ENCODE measurements at regions not wholly inside any gene's neighbourhood (a gene's known extent, or its start where the extent isn't known, plus 50 kb on each side); places are given as distances from the start of the nearest gene placed in this dataset.

DNA sequence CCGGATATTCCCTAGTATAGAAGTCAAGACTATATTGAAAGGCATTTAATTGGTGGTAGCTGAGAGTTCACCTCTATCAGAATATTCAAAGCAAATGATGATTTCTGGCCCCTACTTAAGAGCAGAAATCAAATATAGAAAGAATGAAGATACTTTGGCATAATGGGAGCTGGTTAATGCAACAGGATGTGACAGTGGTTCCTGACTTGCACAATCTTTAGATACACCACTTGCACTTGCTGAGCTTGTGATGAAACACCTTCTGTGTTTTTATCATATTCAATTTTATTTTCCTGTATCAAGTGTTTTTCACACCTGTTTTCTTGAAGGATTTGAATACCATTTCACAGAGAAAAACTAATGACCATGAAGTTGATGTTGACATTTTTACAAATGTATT lies 124.1 kb upstream of the CDH19 start:
- DNase-seq, result no peak

DNA sequence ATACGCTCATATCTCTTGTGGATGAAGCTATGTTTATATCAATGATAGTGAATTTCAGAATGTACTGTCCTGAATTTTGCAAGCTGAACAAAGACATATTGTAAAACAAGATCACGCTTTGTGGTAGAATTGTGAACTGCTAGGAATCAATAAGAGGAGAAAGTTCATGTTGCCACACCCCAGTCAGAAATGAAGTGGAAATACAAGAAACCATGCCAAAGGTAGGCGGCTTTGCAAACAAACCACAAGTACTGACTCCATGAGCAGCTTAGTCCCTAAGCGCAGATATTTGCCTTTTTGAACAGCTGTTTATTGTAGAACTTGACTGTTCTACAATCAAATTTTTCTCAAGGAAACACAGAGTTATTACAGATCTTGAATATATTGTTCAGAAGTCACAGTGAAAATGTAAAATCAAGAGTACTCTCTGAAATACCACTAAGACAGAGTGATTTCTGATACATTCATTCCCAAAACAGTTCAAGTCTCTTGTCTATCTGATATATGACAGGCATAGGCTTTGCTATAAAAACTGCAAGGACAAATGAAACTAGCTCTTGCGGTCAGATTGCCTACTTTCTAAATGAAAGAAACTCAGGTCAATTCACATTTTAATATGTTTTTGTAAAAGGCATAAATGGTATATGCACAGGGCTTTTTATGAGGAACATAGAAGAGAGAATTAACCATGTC lies 120.9 kb upstream of the CDH19 start:
- no peak for DNase-seq

GRCh38 chr18:66722671-66723070 lies 118.8 kb upstream of the CDH19 start:
- no peak for DNase-seq

- no peak for DNase-seq
These were observed 104.8 kb upstream of the CDH19 start for GRCh38 chr18:66708646-66709045.

DNA sequence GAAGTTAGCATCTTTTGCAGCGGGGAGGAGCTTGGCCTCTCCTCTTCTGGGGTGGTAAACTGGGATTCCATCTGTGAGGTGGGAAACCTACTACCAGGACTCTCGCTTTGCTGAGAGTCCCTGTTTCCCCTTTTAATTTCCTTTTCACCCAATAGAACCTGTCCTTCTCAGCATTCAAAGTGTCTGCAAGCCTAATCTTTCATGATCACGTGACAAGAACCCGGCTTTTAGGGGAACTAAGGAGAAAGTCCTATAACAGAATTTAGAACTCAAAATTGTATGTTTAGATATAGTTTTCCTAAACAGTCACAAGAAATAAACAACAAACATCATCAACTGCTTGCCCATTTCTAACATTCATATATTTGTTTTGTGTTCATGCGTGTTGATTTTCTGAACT lies 103.6 kb upstream of the CDH19 start:
- no peak for DNase-seq

DNA sequence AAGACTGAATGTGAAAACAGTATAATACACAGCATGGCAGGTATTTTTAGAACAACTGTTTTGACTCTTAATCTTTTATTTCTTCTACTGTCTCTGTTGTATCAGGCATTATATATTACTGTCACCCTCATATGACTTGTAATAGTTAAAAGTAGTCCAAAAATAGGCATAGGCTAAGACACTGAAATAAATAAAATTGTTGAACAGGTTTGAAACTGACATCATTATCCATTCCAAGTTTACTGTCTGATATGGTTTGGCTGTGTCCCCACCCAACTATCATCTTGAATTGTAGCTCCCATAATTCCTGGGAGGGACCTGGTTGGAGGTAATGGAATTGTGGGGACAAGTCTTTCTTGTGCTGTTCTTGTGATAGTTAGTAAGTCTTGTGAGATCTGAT lies 91.4 kb upstream of the CDH19 start:
- no peak for DNase-seq

- DNase-seq, result no peak
These were observed 91.0 kb upstream of the CDH19 start for GRCh38 chr18:66694852-66695251.

DNA sequence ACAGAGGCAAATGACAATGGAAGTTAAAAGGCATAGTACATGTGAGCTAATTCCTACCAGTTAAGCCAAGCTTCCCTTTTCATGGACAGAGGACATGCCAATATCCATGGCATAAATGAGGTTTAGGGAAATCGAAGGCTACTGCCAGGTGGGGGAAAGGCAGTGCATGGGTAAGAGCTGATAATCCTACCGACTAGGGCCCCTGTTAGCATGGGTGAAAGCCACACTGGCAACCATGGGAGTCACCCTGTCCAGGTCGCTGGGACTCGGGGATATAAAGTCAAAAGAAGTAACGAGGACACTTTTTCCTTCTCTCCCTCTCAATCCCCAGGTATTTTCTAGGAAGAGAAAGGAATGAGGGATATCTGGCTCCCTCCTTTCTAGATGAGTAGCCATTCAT lies 83.7 kb upstream of the CDH19 start:
- no peak for DNase-seq

- no peak for DNase-seq
These were observed 79.0 kb upstream of the CDH19 start for GRCh38 chr18:66682855-66683322.

DNA sequence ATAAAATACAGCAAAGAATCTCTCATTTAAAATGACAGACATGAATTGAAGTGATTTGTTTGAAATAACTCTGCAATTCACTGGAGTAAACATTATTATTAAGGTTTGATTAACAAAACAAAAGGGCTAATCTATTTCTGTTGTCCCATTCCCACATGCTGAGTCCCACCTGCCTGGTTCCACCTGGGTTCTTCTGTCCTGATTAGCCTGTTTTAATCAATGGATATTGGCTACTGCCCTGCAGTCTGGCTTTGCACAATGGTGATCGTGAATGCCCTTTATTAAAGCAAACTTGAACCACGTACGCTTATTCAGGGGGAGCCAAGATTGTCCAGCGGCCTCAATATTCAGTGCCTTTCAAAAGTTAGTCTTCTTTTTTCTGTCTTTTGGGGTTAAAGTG lies 72.8 kb upstream of the CDH19 start:
- DNase-seq, result no peak

DNA sequence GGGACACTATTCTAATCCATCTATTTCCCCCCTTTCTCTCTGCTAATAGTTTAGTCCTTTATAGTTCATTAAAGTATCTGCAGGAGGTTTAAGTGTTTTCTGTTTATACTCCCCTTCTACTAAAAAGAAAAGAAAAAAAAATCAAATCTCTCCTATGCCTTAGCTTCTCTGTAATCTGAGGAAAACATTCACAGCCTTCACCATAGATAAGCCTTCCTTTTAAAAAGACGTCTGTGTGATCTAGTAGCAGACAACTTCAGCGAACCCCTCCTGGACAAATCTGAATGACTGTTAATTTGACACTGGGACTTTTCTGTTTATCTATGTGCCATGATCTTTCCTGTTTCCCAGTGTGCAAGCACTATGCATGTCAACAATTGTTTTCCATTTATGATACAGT lies 70.4 kb upstream of the CDH19 start:
- DNase-seq, result no peak

GRCh38 chr18:66668706-66669105 lies 64.8 kb upstream of the CDH19 start:
- no peak for DNase-seq

DNA sequence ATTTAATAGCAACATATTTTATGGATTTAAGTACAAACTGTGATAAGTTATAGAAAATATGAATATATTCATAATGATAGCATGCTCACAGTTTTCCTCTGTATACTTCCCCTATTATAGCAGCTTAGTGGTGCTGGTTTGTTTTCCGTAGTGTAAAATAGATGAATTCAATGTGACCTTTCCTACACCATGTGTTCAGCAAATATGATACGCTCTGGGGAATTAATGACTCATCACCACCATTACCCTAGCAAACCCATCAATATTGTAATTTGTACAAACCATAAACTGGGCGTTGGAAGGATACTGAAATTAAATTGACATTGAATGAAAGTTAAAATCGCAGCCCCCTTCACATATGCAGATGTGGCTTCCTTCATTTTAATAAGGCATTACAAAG lies 58.7 kb upstream of the CDH19 start:
- DNase-seq, result no peak

DNA sequence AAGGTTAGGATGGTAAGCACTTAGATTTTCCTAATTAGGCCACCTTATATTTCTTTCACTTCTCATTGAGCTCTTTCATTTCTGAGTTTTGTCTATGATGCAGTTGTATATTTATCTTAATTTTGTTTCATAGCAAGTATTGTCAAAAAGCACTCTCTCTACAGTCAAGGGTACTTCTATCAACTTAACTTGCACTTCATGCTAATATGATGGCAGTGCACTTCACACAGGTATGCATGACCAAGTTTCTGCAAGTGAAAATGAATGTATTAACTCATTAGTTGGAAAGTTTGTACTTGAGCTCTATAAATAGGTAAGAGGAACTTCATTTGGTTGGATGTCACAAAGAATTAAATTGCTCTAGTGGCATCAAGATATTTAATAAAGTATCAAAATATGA lies 51.5 kb upstream of the CDH19 start:
- DNase-seq, result no peak

All from activated CD4-positive, alpha-beta T cell treated with anti-CD3 and anti-CD28 coated beads, Interleukin-2, Interleukin-6, amounts not matched to agents 100 ng/mL and 50 ng/mL, durations not matched to agents 16 hours and 8 hours (primary cell).